Hepatocyte (in vitro differentiated cells): ENCODE measurements at regions not wholly inside any gene's neighbourhood (a gene's known extent, or its start where the extent isn't known, plus 50 kb on each side); places are given as distances from the start of the nearest gene placed in this dataset.

Source experiments
- DNase-seq: peaks from one replicate; pipeline ENCODE4 v3.0.0-alpha.2; 2016; ENCODE audit warnings: low spot score
- H2AFZ ChIP-seq: fragments of 200-600 bp; sonication (generic); 2 replicates; pipeline ENCODE4 v1.6.0; 2016; ENCODE audit warnings: antibody characterized with exemption, mild to moderate bottlenecking
- H3K27ac ChIP-seq: fragments of 200-600 bp; sonication (generic); 2 replicates; pipeline ENCODE4 v1.5.1; 2016; ENCODE audit warnings: mild to moderate bottlenecking
- H3K27me3 ChIP-seq: fragments of 200-600 bp; sonication (generic); 2 replicates; pipeline ENCODE4 v1.6.1; 2016
- H3K36me3 ChIP-seq: fragments of 200-600 bp; sonication (generic); replicated peaks from 2 replicates; pipeline ENCODE4 v1.5.1; 2016; ENCODE audit warnings: low read depth; ENCODE audit not compliant: insufficient read depth
- H3K4me1 ChIP-seq: fragments of 200-600 bp; sonication (generic); 2 replicates; pipeline ENCODE4 v1.5.1; 2016; ENCODE audit warnings: mild to moderate bottlenecking, moderate library complexity; ENCODE audit not compliant: insufficient read depth
- H3K4me2 ChIP-seq: fragments of 200-600 bp; sonication (generic); 2 replicates; pipeline ENCODE4 v1.6.0; 2016
- H3K4me3 ChIP-seq: fragments of 200-600 bp; sonication (generic); 2 replicates; pipeline ENCODE4 v1.5.1; 2016; ENCODE audit warnings: mild to moderate bottlenecking
- H3K79me2 ChIP-seq: fragments of 200-600 bp; sonication (generic); 2 replicates; pipeline ENCODE4 v1.6.0; 2017; ENCODE audit warnings: mild to moderate bottlenecking
- H3K9me2 ChIP-seq: fragments of 200-600 bp; sonication (generic); replicated peaks from 2 replicates; pipeline ENCODE4 v1.6.0; 2017; ENCODE audit warnings: mild to moderate bottlenecking; ENCODE audit not compliant: insufficient read depth
- H3K9me3 ChIP-seq: fragments of 200-600 bp; sonication (generic); 2 replicates; pipeline ENCODE4 v1.5.1; 2016; ENCODE audit warnings: low read depth, mild to moderate bottlenecking
- H4K20me1 ChIP-seq: fragments of 200-600 bp; sonication (generic); 2 replicates; pipeline ENCODE4 v1.6.0; 2016; ENCODE audit warnings: mild to moderate bottlenecking; ENCODE audit not compliant: insufficient read depth, poor library complexity, severe bottlenecking
- EZH2 ChIP-seq: fragments of 200-600 bp; sonication (generic); IDR thresholded peaks from 2 replicates; pipeline ENCODE4 v1.6.1; 2016; ENCODE audit warnings: antibody characterized with exemption, mild to moderate bottlenecking, borderline replicate concordance
- EZH2phosphoT487 ChIP-seq: fragments of 200-600 bp; sonication (generic); IDR thresholded peaks from one replicate; pipeline ENCODE4 v1.6.1; 2018; ENCODE audit warnings: antibody characterized with exemption, mild to moderate bottlenecking, low read depth, moderate library complexity; ENCODE audit not compliant: unreplicated experiment, severe bottlenecking
- WGBS: methylation state at CpG from one replicate; pipeline ENCODE4 v1.1.6; 2016; ENCODE audit warnings: low lambda C conversion rate; ENCODE audit errors: missing lambda C conversion rate; 5-methylcytosine and 5-hydroxymethylcytosine counted together
- TF ChIP-seq, protein P1 (sequence below): fragments of 200-600 bp; sonication (generic); IDR thresholded peaks from 2 replicates; pipeline ENCODE4 v1.5.1; 2016; ENCODE audit warnings: antibody characterized with exemption, mild to moderate bottlenecking; ENCODE audit not compliant: poor library complexity

DNA sequence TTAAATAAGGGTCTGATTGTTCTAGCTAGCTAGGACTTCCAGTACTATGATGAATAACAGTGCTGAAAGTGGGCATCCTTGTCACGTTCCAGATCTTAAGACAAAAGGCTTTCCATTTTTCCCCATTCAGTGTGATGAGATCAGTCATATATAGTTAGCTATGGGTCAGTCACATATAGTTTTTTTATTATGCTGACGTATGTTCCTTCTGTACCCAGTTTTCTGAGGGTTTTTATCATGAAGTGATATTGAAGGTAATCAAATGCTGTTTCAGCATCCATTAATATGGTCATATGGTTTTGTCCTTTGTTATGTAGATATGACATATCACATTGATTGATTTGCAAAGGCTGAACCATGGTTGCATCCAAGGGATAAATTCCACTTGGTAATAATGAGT, 800.1 kb upstream of the FBXO33 start:
- Histone ChIP-seq H3K36me3 (no peaks in the 10 kb centered on the region), H3K79me2 (no peaks in the 10 kb centered on the region), H3K4me1 (no peaks in the 10 kb centered on the region), H4K20me1 (no peaks in the 10 kb centered on the region), H3K9me2 (no peaks in the 10 kb centered on the region), H3K27ac (no peak overlapping the region), H3K4me3 (no peak overlapping the region), H3K4me2 (no peak overlapping the region), H2AFZ (no peak overlapping the region), H3K9me3 (no peaks in the 10 kb centered on the region), H3K27me3 (no peaks in the 10 kb centered on the region)
- no peak for DNase-seq
- 92% methylated on average over 2 of the region's 2 CpGs for WGBS
- TF ChIP-seq EZH2phosphoT487, result no peak
- TF ChIP-seq, protein P1, sequence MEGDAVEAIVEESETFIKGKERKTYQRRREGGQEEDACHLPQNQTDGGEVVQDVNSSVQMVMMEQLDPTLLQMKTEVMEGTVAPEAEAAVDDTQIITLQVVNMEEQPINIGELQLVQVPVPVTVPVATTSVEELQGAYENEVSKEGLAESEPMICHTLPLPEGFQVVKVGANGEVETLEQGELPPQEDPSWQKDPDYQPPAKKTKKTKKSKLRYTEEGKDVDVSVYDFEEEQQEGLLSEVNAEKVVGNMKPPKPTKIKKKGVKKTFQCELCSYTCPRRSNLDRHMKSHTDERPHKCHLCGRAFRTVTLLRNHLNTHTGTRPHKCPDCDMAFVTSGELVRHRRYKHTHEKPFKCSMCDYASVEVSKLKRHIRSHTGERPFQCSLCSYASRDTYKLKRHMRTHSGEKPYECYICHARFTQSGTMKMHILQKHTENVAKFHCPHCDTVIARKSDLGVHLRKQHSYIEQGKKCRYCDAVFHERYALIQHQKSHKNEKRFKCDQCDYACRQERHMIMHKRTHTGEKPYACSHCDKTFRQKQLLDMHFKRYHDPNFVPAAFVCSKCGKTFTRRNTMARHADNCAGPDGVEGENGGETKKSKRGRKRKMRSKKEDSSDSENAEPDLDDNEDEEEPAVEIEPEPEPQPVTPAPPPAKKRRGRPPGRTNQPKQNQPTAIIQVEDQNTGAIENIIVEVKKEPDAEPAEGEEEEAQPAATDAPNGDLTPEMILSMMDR, result no peak
- TF ChIP-seq EZH2, result no peak

DNA sequence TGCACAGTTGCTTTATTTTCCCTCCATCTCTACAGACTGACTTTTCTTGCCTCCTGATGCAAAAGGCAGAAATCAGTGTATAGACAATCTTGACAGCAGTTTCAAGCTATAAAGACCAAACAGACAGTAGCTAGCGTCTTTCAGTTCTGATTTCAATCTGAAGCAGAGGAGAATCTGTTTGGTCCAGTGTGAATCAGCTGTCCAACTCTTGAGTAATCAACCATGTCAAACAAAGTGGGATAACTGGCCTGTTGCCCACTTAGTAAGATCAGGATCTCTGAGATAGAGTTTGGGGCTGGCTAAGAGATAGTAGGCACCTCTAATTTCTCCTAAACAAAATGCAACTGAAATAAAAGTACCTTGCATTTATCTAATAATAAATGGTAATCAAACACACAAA, 797.4 kb upstream of the FBXO33 start:
- Histone ChIP-seq H3K4me2 (no peak overlapping the region), H2AFZ (no peak overlapping the region), H3K4me3 (no peak overlapping the region), H4K20me1 (no peaks in the 10 kb centered on the region), H3K4me1 (no peaks in the 10 kb centered on the region), H3K9me3 (no peaks in the 10 kb centered on the region), H3K79me2 (no peaks in the 10 kb centered on the region), H3K27me3 (no peaks in the 10 kb centered on the region), H3K27ac (no peak overlapping the region), H3K36me3 (no peaks in the 10 kb centered on the region), H3K9me2 (no peaks in the 10 kb centered on the region)
- no peak for DNase-seq
- 55% methylated on average over 1 of the region's 1 CpG for WGBS
- TF ChIP-seq EZH2 (no peak), EZH2phosphoT487 (no peak)
- TF ChIP-seq, protein P1, result no peak

DNA sequence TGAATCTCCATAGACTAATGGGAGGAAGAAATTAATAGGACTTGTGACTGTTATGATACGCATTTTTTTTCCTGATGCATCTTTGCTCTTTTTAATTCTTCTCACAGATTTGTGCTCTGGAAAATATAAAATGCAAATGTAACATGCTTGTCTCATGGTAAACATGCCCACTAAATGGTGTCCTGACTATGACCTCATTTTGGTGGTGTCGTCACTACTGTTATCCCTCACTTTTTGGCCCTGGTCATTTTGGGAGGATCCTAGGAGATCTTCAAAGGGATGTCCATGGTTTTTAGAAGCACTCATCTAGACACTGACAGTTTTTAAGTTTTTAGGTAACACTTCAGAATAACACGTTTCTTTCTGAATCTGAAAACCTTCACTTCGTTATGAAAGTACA, 790.8 kb upstream of the FBXO33 start:
- no peaks in the 10 kb centered on the region for H4K20me1 ChIP-seq
- 94% methylated on average over 4 of the region's 4 CpGs for WGBS
- H3K9me2 ChIP-seq, result no peaks in the 10 kb centered on the region
- H3K27me3 ChIP-seq, result no peaks in the 10 kb centered on the region
- H2AFZ ChIP-seq, result no peak overlapping the region
- no peaks in the 10 kb centered on the region for H3K9me3 ChIP-seq
- H3K79me2 ChIP-seq, result no peaks in the 10 kb centered on the region
- no peaks in the 10 kb centered on the region for H3K4me1 ChIP-seq
- no peak overlapping the region for H3K4me2 ChIP-seq
- DNase-seq, result no peak
- no peak overlapping the region for H3K4me3 ChIP-seq
- no peak overlapping the region for H3K27ac ChIP-seq
- no peaks in the 10 kb centered on the region for H3K36me3 ChIP-seq
- TF ChIP-seq EZH2, result no peak
- TF ChIP-seq, protein P1, result no peak
- no peak for TF ChIP-seq EZH2phosphoT487

DNA sequence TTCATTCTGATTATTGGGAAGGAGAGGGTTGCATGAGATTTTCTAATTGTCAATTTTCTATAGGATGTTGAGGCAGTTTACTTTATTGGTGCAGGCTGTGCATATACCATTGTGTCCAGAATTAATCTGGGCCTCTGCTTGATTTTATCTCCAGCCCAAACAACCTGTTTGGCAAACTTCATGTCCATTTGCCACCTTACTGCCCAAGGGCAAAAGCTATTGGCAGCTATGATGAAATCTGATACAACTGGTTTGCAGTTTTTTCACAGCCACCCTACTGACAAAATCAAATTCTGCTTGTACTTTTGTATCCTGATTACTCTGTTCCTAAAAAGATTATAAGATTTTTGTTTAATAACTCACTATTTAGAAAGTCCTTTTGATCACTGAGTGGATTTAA, 789.2 kb upstream of the FBXO33 start:
- Histone ChIP-seq H3K27me3 (no peaks in the 10 kb centered on the region), H3K36me3 (no peaks in the 10 kb centered on the region), H3K79me2 (no peaks in the 10 kb centered on the region), H3K4me1 (no peaks in the 10 kb centered on the region), H4K20me1 (no peaks in the 10 kb centered on the region), H3K27ac (no peak overlapping the region), H3K4me2 (no peak overlapping the region), H3K9me3 (no peaks in the 10 kb centered on the region), H3K9me2 (no peaks in the 10 kb centered on the region), H2AFZ (no peak overlapping the region), H3K4me3 (no peak overlapping the region)
- no peak for DNase-seq
- TF ChIP-seq EZH2, result no peak
- TF ChIP-seq EZH2phosphoT487, result no peak
- TF ChIP-seq, protein P1, result no peak
